ENCODE measurements at regions not wholly inside any gene's neighbourhood (a gene's known extent, or its start where the extent isn't known, plus 50 kb on each side); places are given as distances from the start of the nearest gene placed in this dataset.

DNA sequence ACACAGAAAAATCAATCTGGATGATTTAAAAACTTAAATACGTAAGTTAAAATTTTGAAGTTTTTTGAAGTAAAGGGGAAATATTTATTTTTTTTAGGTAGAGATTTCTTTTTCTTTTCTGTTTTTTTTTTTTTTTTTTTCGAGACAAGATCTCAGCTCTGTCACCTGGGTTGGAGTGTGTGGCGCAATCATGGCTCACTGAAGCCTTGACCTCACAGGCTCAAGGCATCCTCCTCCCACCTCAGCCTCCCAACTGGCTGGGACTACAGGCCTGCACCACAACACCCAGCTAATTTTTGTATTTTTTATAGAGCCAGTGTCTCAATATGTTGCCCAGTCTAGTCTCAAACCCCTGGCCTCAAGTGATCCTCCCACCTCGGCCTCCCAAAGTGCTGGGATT, 120.4 kb upstream of the CLDN10 start (continued):
- no peak for TF ChIP-seq CSRNP3 (CRISPR knock-in tag; IDR thresholded peaks at IDR 0.05)

- no peak for ATAC-seq
- TF ChIP-seq, protein P1, sequence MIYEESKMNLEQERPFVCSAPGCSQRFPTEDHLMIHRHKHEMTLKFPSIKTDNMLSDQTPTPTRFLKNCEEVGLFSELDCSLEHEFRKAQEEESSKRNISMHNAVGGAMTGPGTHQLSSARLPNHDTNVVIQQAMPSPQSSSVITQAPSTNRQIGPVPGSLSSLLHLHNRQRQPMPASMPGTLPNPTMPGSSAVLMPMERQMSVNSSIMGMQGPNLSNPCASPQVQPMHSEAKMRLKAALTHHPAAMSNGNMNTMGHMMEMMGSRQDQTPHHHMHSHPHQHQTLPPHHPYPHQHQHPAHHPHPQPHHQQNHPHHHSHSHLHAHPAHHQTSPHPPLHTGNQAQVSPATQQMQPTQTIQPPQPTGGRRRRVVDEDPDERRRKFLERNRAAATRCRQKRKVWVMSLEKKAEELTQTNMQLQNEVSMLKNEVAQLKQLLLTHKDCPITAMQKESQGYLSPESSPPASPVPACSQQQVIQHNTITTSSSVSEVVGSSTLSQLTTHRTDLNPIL (CRISPR knock-in tag; IDR thresholded peaks at IDR 0.05; ENCODE audit: low read depth): no peak
- TF ChIP-seq POU6F1 (CRISPR knock-in tag; IDR thresholded peaks at IDR 0.05; ENCODE audit: borderline replicate concordance, low read depth) (no peak), ZFP30 (CRISPR knock-in tag; IDR thresholded peaks at IDR 0.05) (no peak), ZC3H10 (CRISPR knock-in tag; IDR thresholded peaks at IDR 0.05) (no peak)
Measured at GRCh38 chr13:95433537-95433936, 119.0 kb upstream of the CLDN10 start.

GRCh38 chr13:95434111-95434510, 118.4 kb upstream of the CLDN10 start:
- ATAC-seq: no peak

More at GRCh38 chr13:95434111-95434510, 118.4 kb upstream of the CLDN10 start:
- TF ChIP-seq CSDC2 (CRISPR knock-in tag; IDR thresholded peaks at IDR 0.05) (no peak), TSHZ2 (CRISPR knock-in tag; IDR thresholded peaks at IDR 0.05) (no peak), ZC3H10 (CRISPR knock-in tag; IDR thresholded peaks at IDR 0.05) (no peak), GLIS3 (CRISPR knock-in tag; IDR thresholded peaks at IDR 0.05) (no peak), BACH2 (CRISPR knock-in tag; IDR thresholded peaks at IDR 0.05; ENCODE audit: borderline replicate concordance) (no peak), ZFP3 (CRISPR knock-in tag; IDR thresholded peaks at IDR 0.05) (no peak), TCF4 (CRISPR knock-in tag; IDR thresholded peaks at IDR 0.05; ENCODE audit: borderline replicate concordance) (no peak), RARB (CRISPR knock-in tag; IDR thresholded peaks at IDR 0.05) (no peak), ZNF70 (CRISPR knock-in tag; IDR thresholded peaks at IDR 0.05) (no peak), ZFP30 (CRISPR knock-in tag; IDR thresholded peaks at IDR 0.05) (no peak), CSRNP3 (CRISPR knock-in tag; IDR thresholded peaks at IDR 0.05) (no peak), ESRRG (CRISPR knock-in tag; IDR thresholded peaks at IDR 0.05) (no peak), ARNTL (CRISPR knock-in tag; IDR thresholded peaks at IDR 0.05; ENCODE audit: borderline replicate concordance, low read depth) (no peak), SNAI2 (CRISPR knock-in tag; IDR thresholded peaks at IDR 0.05) (no peak), OSR1 (CRISPR knock-in tag; IDR thresholded peaks at IDR 0.05) (no peak)
- TF ChIP-seq, protein P2, sequence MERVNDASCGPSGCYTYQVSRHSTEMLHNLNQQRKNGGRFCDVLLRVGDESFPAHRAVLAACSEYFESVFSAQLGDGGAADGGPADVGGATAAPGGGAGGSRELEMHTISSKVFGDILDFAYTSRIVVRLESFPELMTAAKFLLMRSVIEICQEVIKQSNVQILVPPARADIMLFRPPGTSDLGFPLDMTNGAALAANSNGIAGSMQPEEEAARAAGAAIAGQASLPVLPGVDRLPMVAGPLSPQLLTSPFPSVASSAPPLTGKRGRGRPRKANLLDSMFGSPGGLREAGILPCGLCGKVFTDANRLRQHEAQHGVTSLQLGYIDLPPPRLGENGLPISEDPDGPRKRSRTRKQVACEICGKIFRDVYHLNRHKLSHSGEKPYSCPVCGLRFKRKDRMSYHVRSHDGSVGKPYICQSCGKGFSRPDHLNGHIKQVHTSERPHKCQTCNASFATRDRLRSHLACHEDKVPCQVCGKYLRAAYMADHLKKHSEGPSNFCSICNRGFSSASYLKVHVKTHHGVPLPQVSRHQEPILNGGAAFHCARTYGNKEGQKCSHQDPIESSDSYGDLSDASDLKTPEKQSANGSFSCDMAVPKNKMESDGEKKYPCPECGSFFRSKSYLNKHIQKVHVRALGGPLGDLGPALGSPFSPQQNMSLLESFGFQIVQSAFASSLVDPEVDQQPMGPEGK (CRISPR knock-in tag; IDR thresholded peaks at IDR 0.05; ENCODE audit: borderline replicate concordance): no peak
- TF ChIP-seq, protein P1 (CRISPR knock-in tag; IDR thresholded peaks at IDR 0.05; ENCODE audit: low read depth): no peak

Data from SK-N-SH treated with all-trans-retinoic acid at 6 μM for 48 hours (cell line).